ENCODE measurements at regions not wholly inside any gene's neighbourhood (a gene's known extent, or its start where the extent isn't known, plus 50 kb on each side); places are given as distances from the start of the nearest gene placed in this dataset.

DNA sequence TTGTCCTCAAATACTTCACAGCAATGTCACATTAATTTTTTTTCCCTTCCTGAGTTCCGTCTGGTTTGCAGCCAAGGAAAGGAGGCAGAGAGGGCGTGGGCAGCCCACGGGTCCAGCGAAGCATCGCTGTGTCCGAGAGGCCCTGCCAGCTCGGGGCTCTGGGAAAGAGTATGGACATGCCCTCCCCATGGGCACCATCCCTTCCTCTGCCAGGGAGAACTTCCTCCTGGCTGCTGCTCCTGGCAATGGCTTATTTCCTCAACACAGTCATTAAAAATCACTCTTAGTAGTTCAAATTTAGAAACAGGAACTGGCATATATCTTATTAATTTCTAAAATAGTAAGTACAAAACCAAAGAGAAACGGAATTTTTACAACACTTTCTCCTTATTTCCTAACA lies 115.4 kb downstream of the RIPK4 start:
- no peak for FAIRE-seq

DNA sequence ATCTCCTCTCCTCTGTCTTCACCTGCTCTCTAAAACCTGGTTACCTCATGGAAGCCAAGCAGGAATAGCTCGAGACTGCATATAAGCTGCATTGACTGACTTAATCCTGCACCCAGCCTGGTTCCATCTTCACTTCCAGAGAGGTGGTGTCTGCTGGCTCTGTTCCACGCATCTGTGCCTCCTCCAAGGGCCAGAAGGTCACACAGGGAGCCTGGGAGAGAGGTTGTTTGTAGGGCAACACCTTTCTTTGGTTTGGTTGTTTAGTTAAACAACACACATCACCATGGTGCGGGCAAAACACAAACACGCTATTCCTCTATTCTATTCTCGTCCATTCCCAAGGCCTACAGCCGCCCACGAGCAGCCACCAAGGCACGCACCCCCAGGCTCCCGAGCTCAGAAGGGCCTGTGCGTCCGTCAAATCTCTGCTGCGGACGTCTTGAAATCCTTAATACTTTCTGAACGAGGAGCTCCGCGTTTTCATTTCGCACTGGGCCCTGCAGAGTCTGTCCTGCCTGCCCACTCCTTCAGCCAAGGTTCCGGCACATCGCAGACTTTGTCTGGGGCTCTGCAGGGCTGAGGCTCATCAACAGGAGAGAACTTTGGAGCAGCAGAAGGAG lies 116.2 kb downstream of the RIPK4 start:
- FAIRE-seq, result no peak

DNA sequence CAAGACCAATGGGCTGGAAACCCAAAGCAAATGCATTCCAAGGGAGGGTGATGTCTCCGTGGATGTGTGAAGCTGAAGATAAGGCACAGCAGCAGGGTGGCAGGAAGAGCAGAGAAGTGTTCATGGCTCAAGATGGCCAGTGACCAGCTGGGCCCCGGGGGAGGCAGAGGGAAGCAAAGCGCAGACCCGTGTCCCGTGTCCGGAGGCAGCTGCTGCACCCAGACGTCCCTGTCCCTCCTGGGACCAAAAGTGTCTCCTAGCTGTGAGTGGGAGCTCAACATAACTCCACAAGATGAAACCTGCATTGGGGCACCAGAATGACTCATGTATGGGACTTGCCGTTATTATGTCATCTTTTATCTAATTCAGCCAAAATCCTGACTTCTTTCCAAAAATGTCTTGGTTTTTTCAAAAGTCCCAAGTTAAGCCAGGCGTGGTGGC lies 118.2 kb downstream of the RIPK4 start:
- no peak for FAIRE-seq

DNA sequence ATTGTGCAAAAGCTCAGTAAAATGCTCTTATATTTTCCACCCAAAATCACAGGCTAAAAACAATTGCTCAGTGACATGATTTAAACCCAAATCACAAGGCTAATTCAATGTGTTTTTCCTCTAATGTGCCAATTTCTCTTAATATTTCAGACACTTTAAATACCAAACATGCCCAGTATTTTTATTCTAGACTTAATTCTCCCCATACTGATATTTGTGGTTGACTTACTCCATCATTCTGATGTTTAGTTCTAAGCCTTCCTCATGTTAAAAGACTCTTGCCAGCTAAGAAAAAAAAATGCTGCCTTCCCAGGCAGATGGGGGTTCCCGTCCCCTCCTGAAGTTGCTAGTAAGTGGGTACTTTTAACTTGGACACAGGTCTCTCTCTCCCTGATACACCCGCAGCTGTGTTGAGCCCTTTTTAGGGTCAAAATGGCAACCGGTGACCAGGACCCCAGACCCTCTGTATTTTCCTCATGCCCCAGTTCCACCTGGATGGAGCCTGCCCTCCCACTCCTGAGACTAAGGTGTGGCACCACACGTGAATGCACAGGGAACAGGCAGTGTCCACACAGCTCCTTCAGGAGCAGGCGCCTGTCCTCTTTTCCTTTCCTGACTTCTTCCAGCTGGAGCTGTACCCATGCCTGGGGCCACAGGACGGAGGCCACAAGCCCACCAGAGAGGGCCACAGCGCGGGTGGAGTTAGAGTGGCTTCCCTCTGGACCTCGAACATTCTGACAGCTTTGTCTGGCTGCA lies 118.9 kb downstream of the RIPK4 start:
- no peak for FAIRE-seq

DNA sequence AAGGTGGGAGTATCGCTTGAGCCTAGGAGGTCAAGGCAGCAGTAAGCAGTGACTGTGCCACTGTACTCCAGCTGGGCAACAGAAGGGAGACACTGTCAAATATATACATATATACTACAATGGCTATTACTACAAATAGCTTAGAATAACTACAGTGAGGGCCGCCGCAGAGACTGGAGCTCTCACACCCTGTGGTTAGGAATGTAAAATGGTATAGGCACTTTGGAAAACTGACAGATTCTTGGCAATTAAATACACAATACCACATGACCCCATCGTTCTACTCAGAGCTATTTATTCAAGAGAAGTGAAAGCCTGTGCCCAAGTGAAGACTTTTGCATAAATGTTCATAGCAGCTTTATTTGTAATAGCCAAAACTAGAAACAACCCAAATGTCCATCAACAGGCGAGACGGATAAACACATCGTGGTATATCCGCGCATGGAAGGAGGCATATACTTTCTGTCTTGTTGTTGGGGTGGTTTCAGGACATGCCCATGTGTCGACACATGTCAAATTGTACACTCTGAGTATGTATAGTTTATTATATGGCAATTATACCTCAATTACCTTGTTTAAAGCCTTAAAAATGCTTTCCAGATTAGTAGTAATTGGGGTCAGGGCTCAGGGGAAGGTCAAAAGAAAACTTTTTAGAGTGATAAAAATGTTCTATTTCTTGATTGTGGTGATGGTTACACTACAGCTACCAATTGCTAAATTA lies 123.4 kb downstream of the RIPK4 start:
- no peak for FAIRE-seq

DNA sequence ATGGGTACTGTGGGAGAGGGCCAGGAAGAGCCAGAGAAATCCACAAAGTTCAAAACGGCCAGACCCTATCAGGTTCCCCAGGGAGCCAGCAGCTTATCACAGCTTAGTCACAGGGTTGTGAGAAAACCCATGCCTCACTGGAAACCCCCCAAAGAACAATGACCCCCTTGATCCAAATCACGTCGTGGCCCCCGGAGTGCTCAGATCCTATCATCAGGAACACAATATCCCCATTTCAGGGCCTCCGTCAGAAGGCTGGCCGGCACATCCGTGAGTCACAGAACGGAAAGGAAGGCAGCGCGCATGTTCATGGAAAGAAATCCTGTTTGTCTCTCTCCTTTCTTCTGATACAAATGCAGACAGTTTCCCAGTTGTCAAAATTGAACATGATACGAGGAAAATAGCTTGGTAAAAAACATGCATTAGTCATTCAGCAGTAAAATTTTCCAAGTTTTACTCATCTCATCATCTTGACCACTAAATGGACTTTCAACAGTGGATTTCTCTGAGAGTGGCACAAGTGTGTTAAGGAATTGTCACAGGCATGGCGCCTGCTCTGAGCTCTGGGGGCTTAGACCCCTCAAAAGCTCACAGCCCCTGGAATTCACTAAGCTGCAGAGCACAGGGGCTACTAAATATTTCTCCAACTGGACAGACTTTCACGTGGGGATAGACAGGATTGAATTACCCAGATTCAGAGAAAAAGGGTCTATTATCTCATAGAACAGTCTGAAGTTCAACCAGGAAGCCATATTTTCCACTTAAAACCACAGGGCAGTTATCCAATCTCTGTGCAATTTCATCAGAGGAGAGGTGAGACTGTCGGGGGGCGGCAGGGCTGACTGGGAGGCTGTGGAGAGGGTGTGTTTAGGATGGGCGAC lies 124.8 kb downstream of the RIPK4 start:
- FAIRE-seq, result no peak

DNA sequence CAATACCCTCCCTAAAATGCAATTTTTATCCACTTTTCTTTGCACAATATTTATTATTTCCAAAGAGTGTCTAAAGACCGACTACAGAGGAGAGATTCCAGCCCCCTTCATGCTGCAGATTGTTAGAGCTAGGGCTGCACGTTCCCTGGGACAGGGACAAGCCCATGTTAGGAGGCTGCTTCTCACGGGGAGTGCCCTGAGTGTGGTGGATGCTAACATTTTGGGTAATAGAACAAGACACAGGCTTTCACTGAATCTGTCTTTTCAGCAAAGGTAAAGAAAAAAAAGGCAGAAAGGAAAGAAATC lies 125.4 kb downstream of the RIPK4 start:
- no peak for FAIRE-seq

DNA sequence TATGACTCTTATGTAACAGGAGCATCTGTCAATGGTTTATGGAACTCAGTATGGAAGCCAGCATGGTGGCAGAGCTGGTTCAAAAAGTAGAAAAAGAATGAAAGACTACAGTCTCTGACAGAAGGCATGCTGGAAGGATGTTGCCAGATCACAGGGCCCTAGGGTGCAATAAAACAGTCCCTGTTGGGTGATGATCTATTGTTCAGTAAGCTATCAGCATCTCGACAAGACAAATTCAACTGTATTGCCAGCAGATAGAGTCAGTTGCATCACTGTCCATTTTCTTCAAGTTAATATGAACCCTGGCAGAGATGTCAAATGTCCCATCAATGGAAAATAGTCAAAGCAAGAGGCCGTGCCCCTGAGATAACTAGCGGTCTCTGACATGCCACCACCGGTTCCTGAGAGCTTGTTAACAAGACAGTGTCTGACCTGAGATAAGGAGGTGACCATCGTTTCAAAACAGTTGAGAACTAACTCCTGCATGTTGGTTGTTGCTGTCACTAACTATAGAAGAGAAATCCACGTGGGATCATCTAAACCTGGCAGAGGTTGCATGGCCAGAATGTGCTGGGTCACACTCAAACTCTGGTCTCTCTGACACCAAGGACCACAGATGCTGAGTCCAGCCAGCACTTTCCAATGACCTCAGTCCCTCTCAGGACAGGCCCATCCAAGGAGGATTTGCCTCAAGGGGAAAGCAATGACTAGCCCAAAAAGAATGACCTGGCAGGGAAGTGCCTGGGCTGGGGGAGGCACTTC lies 125.9 kb downstream of the RIPK4 start:
- no peak for FAIRE-seq

DNA sequence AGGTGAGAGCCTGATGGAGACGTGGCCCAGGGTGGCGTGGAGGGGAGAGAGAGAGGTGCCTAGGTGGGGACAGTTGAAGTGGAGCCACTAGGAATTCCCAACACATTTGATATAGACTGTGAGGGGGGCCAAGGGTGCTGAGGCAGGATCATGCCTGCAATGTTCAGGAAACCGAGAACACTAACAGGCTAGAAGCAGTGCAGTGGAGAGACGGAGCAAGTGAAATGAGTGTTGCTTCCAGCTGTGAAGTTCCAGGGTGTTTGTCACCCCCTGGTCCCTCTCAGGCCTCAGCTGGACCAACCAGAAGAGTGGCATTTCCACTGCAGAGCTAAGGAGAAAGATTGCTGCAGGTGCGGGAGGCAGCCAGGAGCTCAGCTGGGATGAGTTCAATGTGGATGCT lies 127.1 kb downstream of the RIPK4 start:
- no peak for FAIRE-seq

DNA sequence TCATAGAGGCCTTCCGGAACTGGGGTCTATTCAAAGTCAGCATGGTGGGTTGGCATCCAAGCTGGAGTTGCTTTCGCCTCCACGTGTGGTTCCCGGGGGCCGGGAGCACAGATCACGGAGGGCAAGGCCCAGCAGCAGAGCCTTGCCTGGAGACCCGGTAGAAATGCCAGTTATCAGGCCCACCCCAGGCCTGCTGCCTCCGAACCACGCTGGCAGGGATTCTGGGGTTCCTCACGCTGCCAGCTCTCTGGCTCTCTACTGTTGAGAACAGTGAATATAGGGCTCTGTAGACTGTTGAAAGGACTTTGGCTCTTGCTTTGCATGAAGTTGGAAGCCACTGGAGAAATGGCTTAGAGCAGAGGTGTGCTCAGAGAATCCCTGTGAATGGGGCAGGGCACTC lies 127.5 kb downstream of the RIPK4 start:
- FAIRE-seq, result no peak

DNA sequence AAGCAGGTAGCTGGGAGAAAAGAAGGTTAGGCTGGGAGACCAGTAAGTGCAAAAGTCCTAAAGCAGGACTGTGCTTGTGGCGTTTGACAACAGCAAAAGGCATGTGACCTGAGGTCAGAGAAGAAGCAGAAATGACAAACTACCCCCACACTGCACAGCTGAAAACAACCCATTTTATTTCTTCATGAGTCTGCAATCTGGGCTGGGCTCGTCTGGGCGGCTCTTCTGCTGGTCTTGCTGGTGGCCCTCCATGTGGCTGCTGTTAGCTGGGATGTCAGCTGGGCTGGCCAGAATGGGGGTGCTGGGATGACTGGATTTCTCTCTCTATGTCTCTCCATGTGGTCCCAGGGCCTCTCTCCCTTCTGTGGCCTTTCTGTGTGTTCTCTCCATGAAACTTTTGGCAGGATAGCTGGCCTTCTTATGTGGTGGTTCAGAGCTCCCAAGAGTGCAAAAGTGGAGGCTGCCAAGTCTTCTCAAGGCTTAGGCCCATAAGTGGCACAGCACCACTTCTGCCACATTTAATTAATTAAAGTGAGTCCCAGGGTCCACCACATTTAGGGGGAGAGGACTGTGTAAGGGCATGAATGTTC lies 128.6 kb downstream of the RIPK4 start:
- no peak for FAIRE-seq

DNA sequence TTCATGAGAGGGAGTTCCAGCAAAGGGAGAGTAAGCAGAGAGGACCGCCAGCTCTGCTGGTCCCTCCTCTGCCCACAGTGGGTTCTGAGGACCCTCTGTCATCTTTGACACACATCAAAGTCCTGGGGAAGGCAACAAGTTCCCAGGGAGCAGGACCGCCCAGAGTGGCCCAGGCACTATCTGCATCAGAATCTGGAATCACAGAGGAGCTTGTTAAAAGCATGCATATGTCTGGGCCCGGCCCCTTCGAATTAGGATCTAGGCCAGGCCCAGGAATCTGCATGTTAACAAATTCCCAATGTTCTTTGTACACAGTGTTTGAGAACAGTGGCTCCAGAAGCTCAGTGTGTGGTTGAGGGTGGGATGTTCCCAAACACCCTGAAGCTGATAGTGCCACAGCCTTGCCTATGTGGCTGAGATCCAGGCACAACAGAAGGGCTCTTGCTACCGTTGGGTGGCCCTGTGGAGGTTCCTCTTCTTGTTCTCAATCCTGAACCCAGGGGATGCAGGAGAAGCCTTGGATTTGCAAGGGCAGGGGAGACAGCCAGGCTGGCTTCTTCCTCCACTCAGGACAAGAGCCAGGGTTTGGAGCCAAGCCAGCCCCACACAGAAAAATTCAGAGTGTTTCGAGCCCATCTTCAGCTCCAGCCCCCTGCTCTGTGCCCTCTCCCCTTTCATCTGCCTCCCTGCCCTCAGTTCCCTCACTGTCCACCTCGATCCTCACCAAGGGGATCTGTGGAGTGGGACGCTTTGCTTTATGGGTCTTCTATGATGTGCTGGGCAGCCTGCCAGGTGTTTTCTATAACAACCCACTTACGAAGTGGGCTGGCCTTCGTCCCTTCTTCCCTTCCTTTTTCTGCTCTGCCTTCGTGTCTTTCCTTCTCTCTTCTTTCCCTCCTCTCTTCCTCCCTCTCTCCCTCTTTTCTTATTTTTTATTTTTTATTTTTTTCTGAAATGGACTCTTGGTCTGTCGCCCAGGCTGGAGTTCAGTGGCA lies 129.0 kb upstream of the TMPRSS2 start:
- FAIRE-seq, result no peak

DNA sequence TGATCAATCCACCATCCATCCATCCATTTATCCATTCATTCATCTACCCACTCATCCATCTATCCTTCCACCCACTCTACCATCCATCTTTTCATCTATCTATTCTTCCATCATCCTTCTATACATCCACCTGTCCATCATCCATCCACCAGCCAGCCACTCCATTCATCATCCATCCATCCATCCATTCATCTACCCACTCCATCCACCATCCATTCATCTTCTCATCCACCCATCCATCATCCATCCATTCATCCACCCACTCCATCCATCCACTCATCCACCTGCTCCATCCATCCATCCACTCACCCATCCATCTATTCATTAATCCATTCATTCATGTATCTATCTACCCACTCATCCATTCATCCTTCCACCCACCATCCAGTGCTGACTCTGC lies 127.9 kb upstream of the TMPRSS2 start:
- FAIRE-seq, result no peak

DNA sequence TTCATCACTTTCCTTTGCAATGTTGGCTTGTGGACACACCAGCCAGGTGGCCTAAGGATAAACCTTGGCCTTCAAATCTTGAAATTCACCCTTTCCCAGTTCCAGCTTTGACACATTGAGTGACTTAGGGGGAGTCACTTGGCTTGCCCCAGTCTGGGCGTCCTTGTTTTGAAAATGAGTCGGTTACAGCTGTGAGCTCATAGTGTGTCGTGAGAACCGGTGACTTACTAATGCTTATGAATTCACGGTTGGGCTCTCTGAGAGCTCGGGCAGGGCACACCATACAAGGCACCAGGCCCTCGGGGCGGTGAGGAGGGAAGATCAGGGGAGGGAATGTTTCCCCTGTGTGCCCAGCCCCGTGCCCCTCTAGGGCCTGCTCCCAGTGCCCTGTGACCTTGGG lies 126.9 kb upstream of the TMPRSS2 start:
- FAIRE-seq, result no peak

DNA sequence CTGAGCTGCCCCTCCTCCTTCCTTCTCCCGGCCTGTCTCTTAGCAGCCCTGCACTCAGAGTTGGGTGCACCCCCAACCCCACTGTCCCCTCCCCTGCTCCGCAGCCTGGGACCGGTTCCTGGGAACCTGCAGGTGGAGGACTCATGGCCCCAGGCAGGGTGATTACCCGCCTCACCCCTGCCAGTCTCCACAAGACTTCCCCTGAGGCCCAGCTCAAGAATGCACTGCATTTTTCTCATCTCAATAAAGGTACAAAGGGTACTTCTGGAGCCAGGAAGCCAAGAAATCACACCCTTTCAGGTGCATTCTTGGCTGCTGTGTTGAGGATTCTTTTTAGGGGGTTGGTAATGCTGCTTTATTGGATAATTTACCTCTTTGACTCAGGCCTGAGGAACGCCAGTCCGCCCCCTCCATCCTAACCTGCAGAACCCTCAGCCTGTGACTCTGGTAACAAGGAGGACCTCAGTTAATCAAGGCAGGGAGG lies 126.3 kb upstream of the TMPRSS2 start:
- FAIRE-seq, result no peak

DNA sequence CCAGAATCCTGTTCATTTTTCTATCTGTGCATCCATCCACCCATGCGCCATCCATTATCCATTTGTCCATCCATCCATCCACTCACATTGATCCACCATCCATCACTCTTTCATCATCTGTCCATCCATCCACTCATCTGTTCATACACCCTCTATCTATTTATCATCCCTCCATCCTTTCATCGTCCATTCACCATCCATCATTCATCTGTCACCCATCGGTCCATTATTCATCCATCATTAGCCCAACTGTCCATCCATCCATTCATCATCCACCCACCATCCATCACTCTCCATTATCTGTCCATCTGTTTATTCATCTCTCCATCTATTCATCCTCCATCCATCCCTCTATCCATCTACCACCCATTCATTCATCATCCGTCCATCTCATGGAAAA lies 125.7 kb upstream of the TMPRSS2 start:
- FAIRE-seq, result no peak

DNA sequence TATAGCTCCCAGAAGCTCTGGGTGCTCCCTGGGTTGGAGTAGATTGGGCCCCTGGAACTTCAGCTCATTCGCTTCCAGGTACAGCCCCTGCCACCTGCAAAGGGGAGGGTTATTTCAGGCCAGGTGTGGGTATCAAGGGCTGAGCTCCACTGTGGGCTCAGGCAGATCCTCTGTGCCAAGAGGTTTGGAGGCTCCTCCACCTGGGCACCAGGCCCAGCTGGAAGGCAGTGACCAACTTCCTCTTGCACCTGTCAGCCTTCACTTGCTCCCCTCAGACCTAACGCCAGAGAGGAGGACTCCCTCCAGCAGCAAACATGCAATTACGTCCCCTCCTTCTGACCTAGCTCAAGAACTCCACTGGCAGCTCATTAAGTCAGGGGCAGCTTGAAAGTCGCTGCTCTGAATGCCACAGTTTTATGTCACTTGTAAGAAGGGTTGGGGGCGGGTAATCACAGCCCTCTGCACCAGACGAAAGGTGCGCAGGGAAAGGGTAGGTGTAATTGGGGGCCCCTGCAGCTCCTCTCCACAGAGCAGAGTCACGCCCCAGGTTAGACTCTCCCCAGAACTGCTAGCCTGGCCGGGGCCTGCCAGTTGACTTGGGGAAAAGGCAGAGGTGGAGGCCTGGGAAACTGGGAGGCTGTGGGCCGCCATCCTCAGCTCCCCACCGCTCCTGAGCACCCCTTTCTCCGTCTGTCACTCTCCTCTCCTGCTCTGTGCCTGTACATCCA lies 125.0 kb upstream of the TMPRSS2 start:
- no peak for FAIRE-seq

DNA sequence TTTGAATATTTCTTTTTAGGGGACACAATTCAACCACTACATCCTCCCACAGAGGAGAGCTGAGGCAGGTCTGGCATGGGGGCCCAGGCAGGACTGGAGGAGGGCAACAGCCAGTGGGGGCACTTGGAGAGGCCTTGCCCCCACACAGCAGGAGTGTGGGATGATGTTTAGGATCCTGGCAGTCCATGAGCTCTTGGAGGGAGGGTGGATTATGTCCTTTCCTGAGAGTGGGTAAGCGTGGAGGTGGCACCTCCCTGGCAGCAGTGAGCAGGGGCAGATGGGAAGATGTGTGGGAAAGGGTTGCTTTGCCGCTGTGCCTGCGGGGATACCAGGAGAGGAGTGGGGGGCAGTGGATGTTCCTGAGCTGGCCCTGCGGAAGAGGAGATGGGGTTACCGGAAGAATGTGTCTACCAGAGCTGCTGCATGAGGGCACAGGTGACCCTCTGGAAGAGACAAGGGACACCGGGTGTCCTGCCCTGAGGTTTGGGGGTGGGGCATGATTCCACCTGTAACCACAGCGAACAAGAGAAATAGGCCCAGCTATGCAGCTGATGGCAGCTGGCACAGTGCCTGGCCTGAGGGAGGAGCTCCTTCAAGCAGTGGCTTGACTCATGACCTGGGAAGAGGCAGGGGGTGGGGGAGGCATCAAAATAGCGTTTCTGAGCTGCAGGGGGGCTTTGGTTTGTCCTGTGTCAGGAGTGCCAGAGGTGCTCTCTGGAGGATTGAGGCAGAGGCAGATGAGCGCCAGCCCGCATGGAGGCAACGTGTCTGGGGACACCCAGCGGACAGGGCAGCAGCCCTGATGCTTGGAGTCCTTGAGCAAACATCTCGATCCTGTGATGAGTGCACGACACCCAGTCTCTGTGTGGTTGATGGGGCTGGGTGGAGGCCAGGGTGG lies 123.9 kb upstream of the TMPRSS2 start:
- no peak for FAIRE-seq

DNA sequence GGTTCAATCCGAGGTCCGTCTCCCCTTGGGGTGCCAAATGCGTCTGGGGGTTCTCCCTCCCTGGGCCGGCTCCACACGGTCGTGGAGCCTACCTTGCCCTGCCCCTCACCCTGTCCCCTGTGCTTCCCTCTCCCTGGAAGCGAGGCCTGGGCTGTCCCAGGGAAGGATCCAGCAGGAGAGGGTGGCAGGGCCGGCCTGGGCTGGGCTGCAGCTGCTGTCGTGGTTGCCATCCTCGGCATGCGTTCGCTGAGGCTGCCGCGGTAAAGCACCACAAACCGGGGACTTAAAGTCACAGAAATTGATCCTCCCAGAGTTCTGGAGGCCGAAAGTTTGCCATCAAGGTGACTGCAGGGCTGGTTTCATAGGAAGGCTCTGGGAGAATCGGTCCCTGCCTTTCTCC lies 123.0 kb upstream of the TMPRSS2 start:
- FAIRE-seq, result no peak

Measured in colon (tissue), 2 donors.